Hematopoietic multipotent progenitor cell treated with erythropoietin and hydrocortisone succinate and interleukin-3 and kit ligand, for 17 days (in vitro differentiated cells): ENCODE measurements at regions not wholly inside any gene's neighbourhood (a gene's known extent, or its start where the extent isn't known, plus 50 kb on each side); places are given as distances from the start of the nearest gene placed in this dataset.
"Not testable (repeated sequence)": the region's sequence is repeated elsewhere in the genome, so short reads cannot be mapped to it uniquely, and the experiment has no call there.

Experiments used
- DNase-seq: peaks from one replicate; pipeline ENCODE4 v3.0.0-alpha.2; 2015; ENCODE audit warnings: low spot score

GRCh38 chrX:149420566-149420965 is 84.5 kb downstream of the IDS start:
- not testable (repeated sequence) for DNase-seq

DNA sequence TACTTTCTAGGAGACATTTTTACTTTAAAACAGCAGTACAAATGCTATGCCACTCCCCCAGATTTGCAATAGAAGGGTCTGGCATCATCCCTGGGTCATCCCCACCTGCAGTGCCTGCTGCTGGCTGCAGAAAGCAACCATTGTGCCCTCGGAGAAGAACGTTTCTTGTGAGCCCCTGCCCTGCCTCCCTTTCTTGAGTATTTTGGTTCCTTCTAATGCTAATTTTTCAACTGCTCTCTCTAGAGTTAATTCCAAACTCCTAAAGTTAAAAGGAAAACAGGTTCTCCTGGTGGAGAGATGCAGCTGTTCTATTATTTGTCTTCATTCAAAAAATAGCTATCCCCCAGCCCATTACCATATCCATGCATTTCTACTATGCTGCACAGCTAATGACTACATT is 107.1 kb downstream of the IDS start:
- no peak for DNase-seq

DNA sequence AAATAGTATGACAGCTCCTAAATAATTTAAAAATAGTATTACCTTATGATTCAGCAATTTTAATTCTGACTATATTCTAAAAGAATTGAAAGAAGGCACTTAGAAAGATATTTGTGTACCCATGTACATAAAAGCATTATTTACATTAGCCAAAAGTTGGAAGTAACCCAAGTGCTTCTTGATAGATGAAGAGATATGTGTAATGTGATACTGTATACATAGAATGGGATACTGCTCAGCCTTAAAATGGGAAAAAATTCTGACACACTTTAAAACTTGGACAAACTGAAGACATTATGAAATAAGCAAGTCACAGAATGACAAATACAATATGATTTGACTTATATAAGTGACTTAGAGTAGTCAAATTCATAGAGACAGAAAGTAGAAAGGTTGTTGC is 112.2 kb downstream of the IDS start:
- no peak for DNase-seq

DNA sequence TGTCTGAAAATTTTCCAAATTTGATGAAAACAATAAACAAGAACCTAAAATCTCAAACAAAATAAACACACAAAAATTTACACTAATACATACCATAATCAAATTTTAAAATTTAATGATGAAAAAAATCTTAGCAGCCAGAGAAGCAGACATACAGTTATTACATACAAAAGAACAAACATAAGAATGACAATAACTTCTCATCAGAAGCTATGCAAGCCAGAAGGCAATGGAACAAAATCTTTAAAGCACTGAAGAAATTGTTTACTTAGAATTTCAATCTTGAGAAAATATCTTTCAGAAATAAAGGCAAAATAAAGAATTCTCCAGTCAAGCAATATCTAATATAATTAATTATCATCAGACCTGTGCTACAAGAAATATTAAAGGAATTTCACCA is 121.3 kb downstream of the IDS start:
- no peak for DNase-seq

GRCh38 chrX:149374751-149375150 is 130.4 kb downstream of the IDS start:
- DNase-seq: no peak

DNA sequence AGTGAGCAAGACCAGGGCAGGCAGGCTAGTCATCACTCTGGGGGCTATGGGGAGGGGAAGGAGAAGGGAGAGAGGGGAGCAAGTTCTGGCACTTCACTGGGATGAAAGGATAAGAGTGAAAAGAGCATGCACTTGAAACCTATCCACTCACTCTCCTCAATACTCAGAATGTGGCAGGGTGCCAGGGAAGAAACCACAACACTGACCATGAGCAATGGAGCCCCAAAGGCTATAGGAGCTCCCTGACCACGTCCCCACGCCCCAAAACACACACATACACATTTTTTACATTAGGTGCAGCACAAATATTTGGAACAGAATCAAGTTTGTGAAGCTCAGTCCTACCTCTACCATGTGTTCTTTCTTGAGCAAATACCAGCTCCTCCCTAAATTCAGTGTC is 132.2 kb downstream of the IDS start:
- no peak for DNase-seq

DNA sequence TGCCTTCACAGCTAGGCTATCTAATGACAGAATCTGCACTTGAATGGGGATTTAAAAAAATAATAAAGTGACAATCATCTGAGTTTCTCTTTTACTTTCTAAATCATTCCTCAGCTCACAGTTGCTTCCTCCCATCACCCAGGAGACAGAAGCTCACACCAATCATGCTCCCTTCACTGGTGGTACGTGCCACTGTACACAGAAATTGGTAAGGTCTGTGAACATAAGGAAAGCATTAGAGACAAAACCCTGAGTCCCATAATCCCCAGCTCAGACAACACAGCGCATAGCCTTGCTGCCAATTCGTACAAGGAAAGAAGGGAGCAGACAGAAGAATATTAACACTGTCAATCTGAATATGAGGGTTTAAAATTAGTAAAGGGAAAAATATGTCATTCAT is 133.1 kb downstream of the IDS start:
- DNase-seq: no peak

GRCh38 chrX:149370097-149370496 is 135.0 kb downstream of the IDS start:
- DNase-seq: no peak

DNA sequence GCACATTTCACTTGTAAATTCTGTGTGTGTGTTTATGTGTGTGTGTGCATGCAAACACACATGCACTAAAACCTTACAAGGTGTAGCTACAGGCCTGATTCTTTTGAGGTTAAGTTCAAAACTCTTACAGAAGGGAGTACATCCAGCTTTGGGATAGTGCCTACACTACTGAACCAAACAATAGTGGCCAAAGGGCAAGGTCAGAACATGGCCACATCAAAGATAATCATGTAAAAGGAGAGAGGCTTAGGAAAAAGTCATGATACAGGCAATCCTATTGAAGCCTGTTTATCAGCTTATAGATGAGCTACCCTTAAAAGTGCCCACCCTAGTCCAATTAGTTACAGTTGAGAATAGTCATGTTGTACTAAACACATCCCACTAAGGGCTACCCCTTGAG is 139.6 kb downstream of the IDS start:
- DNase-seq: no peak

DNA sequence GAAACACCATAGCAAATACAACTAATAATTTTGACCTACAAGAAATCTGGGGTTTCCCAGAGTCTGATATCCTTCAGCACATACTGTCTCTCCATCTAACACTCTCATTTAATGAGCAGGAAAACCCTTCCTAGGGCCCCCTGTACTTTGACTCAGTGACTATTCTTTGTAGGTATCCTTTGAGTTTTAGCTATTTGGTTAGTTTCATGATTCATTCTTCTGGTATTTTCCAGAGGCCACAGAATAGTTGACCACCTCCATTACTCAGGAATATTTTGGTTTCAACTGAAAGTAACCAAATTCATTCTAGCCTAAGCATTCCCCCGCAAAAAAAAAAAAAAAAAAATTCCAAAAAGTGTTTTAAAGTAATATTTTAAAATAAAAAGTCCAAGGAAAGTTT is 140.0 kb downstream of the IDS start:
- no peak for DNase-seq

DNA sequence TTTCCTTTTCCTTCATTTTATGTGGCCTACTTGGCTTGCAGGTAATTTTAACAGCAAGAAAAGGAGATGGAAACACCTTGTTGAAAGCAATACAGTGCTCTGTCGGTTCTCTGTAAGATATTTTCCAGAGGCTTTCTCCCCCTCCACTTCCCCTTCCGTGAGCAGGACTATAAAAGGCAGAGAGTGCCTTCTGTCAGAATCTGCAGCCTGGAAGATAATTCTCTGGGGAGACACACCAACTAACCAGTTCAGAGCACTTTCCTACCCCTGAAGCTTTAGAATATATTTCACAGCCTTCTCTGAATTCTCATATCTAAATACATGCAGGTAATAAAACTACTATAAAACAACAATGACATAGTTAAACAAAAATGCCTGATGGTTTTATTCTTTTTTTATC is 141.1 kb downstream of the IDS start:
- DNase-seq: no peak

DNA sequence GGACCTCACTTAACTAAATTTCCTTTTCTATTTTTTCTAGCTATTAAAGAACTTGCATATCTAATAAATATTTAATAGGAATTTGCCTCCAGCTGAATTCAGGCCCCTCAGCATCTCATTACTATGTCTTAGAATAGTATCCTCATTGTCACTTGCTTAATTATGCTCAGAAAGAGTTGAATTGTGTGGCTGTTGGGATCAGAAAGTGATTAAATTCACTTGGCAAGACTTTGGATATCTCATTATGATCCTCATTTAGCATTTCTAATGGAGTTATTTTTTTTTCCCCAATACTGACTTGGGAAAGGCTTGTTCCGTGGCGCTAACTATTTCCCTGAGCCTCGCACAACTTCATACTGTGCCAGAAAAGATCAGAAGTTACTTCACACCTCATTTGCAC is 158.8 kb downstream of the IDS start:
- no peak for DNase-seq

- DNase-seq: no peak
These were observed 182.8 kb downstream of the IDS start for GRCh38 chrX:149322316-149322715.

- DNase-seq: no peak
These were observed 191.2 kb downstream of the IDS start for GRCh38 chrX:149313871-149314371.

DNA sequence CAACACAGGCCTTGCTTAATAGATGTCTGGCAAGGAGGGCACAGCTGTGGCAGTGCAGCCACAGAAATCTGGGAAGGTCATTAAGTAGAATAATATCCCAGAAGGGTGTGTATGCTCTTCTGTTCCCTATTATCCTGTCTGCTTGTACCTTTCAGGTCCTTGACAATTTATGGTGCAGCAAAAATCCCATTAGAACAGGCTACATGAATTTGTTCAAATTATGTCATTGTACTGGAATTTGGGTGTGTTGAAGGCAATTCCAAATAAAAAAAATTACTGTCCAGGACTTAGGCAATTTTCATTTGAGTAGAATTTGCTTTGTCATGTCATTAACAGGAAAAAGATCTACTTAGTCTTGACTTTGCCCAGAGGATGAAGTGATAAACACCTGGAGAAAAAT is 192.1 kb downstream of the IDS start:
- DNase-seq: no peak

GRCh38 chrX:149312097-149312496 is 193.0 kb downstream of the IDS start:
- no peak for DNase-seq

DNA sequence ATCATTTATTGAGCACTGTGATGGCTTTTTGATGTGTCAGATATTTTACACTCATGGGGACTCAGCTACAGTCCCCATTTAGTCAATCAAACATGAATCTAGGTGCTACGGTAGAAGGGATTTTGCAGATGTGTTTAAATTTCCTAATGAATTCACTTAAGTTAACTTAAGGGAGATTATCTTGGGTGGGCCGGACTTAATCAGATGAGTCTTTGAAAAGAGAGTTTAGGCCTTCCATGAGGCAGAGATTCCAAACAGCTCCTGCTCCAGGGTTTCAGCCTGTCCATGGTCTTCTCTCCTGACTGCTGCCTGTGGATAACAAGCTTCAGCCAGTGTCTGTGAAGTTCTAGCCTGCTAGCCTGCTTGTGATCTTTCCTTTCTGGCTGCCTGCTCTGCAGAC is 202.4 kb downstream of the IDS start:
- no peak for DNase-seq

DNA sequence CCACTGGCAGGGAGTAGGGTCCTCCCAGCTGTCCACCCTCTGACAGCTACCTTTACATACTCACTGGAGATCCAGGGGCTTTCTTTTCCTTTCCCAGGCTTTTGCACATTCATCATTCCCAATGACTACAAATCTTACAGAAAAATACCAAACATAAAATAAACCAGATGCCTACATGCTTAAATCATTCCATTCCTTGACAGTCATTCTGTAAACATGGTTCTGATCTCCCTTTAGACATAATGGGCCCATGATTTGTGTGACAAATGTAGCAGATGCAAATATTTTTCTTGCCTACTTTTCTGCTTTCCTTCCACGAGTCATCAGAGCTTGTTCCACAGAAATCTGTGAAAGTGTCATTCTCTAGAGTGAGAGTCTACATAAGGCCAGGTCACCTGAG is 207.0 kb downstream of the IDS start:
- no peak for DNase-seq

DNA sequence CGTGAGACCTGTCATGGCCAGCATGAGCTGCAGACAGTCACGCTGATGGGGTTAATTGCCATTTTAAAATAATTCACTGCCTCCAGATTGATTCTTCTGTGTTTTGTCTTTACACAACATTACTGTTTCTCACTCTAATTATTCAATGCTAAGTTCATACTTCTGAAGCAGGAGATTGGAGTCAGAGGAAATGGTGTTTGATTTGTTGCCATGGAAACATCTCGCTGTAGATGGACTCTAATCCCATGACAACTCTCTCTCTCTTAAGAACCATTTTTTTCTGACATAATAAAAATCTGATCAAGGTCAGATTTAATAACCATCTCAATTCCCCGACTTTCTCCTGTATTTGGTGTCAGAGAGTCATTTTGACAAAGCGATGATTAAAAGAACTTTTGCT is 209.0 kb downstream of the IDS start:
- DNase-seq: no peak

DNA sequence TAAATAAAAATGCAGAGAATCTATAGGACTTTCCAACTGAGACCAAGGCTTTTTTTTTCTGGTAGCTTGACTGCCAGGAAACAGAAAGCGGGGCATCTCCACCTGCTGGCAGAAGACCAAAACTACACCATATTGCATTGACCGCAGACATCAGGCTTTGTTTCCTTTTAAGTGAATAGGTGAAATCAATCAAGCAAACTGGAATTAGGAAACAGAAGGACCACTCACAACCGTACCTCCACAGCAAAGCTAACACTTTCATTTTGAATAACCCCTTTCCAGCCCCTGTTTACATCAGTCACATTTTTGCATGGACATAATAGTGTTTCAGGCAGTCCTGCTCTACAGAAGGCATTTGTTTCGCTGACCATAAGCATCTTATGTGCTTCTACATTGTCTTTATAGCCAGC is 218.2 kb downstream of the IDS start:
- DNase-seq: peak; percentile 3

- no peak for DNase-seq
These were observed 220.5 kb downstream of the IDS start for GRCh38 chrX:149284616-149285015.

GRCh38 chrX:149283853-149284252 is 221.3 kb downstream of the IDS start:
- no peak for DNase-seq

DNA sequence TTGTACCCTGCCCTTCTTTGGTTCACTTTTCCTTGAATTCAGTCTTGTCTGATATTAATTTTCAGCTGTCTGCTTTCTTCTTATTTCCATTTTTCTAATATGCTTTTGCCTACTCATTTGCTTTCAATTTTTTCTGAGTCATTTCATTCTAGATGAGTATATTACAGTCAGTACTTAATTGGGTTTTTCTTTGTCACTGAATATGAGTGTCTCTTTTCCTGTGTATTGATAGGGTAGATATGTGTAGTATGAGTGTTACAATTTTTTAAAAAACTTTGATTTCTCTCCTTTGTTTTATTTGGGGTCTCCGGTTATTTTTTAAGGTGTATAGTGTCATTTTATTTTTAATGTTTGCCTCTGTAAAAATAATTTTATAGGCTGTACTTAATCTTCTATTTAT is 222.2 kb downstream of the IDS start:
- DNase-seq: no peak

DNA sequence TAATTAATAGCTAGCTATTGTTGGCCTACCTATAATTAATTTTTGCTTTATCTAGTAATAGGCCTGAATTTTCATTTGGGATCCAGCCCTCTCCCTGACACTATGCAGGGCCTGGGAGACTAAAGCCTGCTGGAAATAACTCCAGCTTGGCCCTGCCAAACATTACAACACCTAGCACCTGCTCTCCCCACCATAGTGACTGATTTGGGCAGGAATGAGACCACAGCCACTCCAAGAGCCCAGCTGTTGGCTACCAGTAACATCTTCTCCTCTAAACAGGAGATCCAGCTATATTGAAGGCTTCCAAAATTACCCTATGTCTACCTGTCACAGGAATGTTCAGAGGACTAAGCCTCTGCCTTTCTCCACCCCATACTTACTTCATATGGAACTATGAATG is 225.1 kb downstream of the IDS start:
- no peak for DNase-seq

GRCh38 chrX:149275836-149276235 is 229.3 kb downstream of the IDS start:
- no peak for DNase-seq
